Activated T-cell treated with anti-CD3 and anti-CD28 coated beads, Interleukin-2, amount 50 U/mL, for 24 hours (primary cell): ENCODE measurements at regions not wholly inside any gene's neighbourhood (a gene's known extent, or its start where the extent isn't known, plus 50 kb on each side); places are given as distances from the start of the nearest gene placed in this dataset.
A peak's percentile ranks its signal among the peaks of the same experiment; 100 is the strongest.
"Not testable (repeated sequence)": the region's sequence is repeated elsewhere in the genome, so short reads cannot be mapped to it uniquely, and the experiment has no call there.

Source experiments
- DNase-seq: peaks from one replicate; pipeline ENCODE4 v3.0.0-alpha.2; 2020
- H3K27ac Mint-ChIP-seq: 2 replicates; pipeline ENCODE4 v1.8.0; 2020; ENCODE audit warnings: mild to moderate bottlenecking, mixed read lengths
- H3K27me3 Mint-ChIP-seq: 2 replicates; pipeline ENCODE4 v1.8.0; 2020; ENCODE audit warnings: mixed read lengths
- H3K36me3 Mint-ChIP-seq: 2 replicates; pipeline ENCODE4 v1.8.0; 2020; ENCODE audit warnings: low read depth, mixed read lengths
- H3K4me1 Mint-ChIP-seq: 2 replicates; pipeline ENCODE4 v1.8.0; 2020; ENCODE audit warnings: low read depth, mixed read lengths
- H3K4me3 Mint-ChIP-seq: 2 replicates; pipeline ENCODE4 v1.8.0; 2020; ENCODE audit warnings: mild to moderate bottlenecking, moderate library complexity, mixed read lengths
- H3K9me3 Mint-ChIP-seq: 2 replicates; pipeline ENCODE4 v1.8.0; 2020; ENCODE audit warnings: mixed read lengths

- H3K27ac Mint-ChIP-seq, result no peak overlapping the region
- peaks cover 6% of the 10 kb centered on the region for H3K4me1 Mint-ChIP-seq
- H3K27me3 Mint-ChIP-seq, result no peaks in the 10 kb centered on the region
- H3K9me3 Mint-ChIP-seq, result peaks cover 7% of the 10 kb centered on the region
- DNase-seq, result no peak
- no peak overlapping the region for H3K4me3 Mint-ChIP-seq
- no peaks in the 10 kb centered on the region for H3K36me3 Mint-ChIP-seq
These were observed 54.1 kb downstream of the SOCS3 start for GRCh38 chr17:78305801-78306200.

GRCh38 chr17:78304549-78305037 lies 55.3 kb downstream of the SOCS3 start:
- Mint-ChIP-seq H3K36me3 (no peaks in the 10 kb centered on the region), H3K27me3 (no peaks in the 10 kb centered on the region), H3K4me3 (no peak overlapping the region), H3K9me3 (peaks cover 7% of the 10 kb centered on the region), H3K27ac (no peak overlapping the region), H3K4me1 (peaks cover 8% of the 10 kb centered on the region)
- no peak for DNase-seq

- Mint-ChIP-seq H3K4me1 (peaks cover 8% of the 10 kb centered on the region), H3K9me3 (peaks cover 7% of the 10 kb centered on the region), H3K4me3 (no peak overlapping the region), H3K36me3 (no peaks in the 10 kb centered on the region), H3K27me3 (no peaks in the 10 kb centered on the region), H3K27ac (no peak overlapping the region)
- DNase-seq, result no peak
These were observed 57.4 kb downstream of the SOCS3 start for GRCh38 chr17:78302478-78302877.

- H3K27me3 Mint-ChIP-seq, result no peaks in the 10 kb centered on the region
- H3K27ac Mint-ChIP-seq, result no peak overlapping the region
- H3K36me3 Mint-ChIP-seq, result no peaks in the 10 kb centered on the region
- H3K4me1 Mint-ChIP-seq, result peaks cover 8% of the 10 kb centered on the region
- no peak overlapping the region for H3K4me3 Mint-ChIP-seq
- H3K9me3 Mint-ChIP-seq, result peaks cover 2% of the 10 kb centered on the region
- DNase-seq, result no peak
These were observed 58.1 kb downstream of the SOCS3 start for GRCh38 chr17:78301821-78302213.

GRCh38 chr17:78300962-78301820 lies 58.7 kb downstream of the SOCS3 start:
- Mint-ChIP-seq H3K4me3 (no peak overlapping the region), H3K4me1 (peaks cover 8% of the 10 kb centered on the region), H3K9me3 (no peaks in the 10 kb centered on the region), H3K27ac (peak overlapping the region; percentile 74), H3K36me3 (no peaks in the 10 kb centered on the region), H3K27me3 (no peaks in the 10 kb centered on the region)
- DNase-seq, result no peak

GRCh38 chr17:78299049-78299448 lies 60.8 kb downstream of the SOCS3 start:
- H3K27me3 Mint-ChIP-seq, result no peaks in the 10 kb centered on the region
- no peak overlapping the region for H3K4me3 Mint-ChIP-seq
- no peaks in the 10 kb centered on the region for H3K36me3 Mint-ChIP-seq
- peaks cover 8% of the 10 kb centered on the region for H3K4me1 Mint-ChIP-seq
- no peak overlapping the region for H3K27ac Mint-ChIP-seq
- DNase-seq, result no peak
- no peaks in the 10 kb centered on the region for H3K9me3 Mint-ChIP-seq

GRCh38 chr17:78294776-78295175 lies 63.3 kb downstream of the TMEM235 start:
- no peak overlapping the region for H3K4me3 Mint-ChIP-seq
- H3K36me3 Mint-ChIP-seq, result no peaks in the 10 kb centered on the region
- H3K9me3 Mint-ChIP-seq, result no peaks in the 10 kb centered on the region
- DNase-seq, result no peak
- peaks cover 4% of the 10 kb centered on the region for H3K4me1 Mint-ChIP-seq
- no peak overlapping the region for H3K27ac Mint-ChIP-seq
- no peaks in the 10 kb centered on the region for H3K27me3 Mint-ChIP-seq

- no peak for DNase-seq
- Mint-ChIP-seq H3K27ac (no peak overlapping the region), H3K9me3 (no peaks in the 10 kb centered on the region), H3K36me3 (no peaks in the 10 kb centered on the region), H3K27me3 (no peaks in the 10 kb centered on the region), H3K4me3 (no peak overlapping the region), H3K4me1 (peaks cover 4% of the 10 kb centered on the region)
These were observed 62.9 kb downstream of the TMEM235 start for GRCh38 chr17:78294356-78294755.

GRCh38 chr17:78293151-78293550 lies 61.7 kb downstream of the TMEM235 start:
- not testable (repeated sequence) for H3K27ac Mint-ChIP-seq, H3K9me3 Mint-ChIP-seq

GRCh38 chr17:78291944-78292910 lies 60.8 kb downstream of the TMEM235 start:
- Mint-ChIP-seq H3K27me3 (no peaks in the 10 kb centered on the region), H3K9me3 (no peaks in the 10 kb centered on the region), H3K4me3 (no peak overlapping the region), H3K4me1 (peaks cover 4% of the 10 kb centered on the region), H3K36me3 (no peaks in the 10 kb centered on the region), H3K27ac (no peak overlapping the region)
- DNase-seq, result no peak

More at GRCh38 chr17:78293151-78293550, 61.7 kb downstream of the TMEM235 start:
- H3K4me1 Mint-ChIP-seq, H3K4me3 Mint-ChIP-seq, H3K27me3 Mint-ChIP-seq, DNase-seq, H3K36me3 Mint-ChIP-seq: not testable (repeated sequence)

- Mint-ChIP-seq H3K27me3 (no peaks in the 10 kb centered on the region), H3K36me3 (no peaks in the 10 kb centered on the region), H3K4me1 (peaks cover 4% of the 10 kb centered on the region), H3K4me3 (no peak overlapping the region), H3K27ac (no peak overlapping the region), H3K9me3 (no peaks in the 10 kb centered on the region)
- no peak for DNase-seq
These were observed 59.3 kb downstream of the TMEM235 start for GRCh38 chr17:78290721-78291120.
